ENCODE measurements at regions not wholly inside any gene's neighbourhood (a gene's known extent, or its start where the extent isn't known, plus 50 kb on each side); places are given as distances from the start of the nearest gene placed in this dataset.

DNA sequence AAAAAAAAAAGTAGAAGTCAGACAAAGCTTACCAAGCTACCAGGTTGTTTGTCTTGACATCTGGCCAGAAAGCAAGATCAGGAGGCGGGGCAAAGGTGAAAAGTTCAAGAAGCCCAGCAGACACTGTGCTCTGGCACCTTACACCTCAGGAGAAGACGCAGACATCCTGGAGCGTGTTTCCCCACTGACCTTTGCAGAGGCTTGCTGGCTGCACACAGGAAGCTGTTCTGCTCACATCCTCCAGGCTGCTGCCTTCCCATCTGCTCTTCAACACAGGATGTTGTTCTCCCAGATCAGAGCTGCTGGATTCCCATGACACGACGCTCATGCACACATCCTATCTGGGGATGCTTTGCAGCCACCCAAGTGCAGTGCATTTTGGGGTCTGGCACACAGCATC is 174.4 kb upstream of the KIAA1217 start:
- Histone ChIP-seq H3K4me2 (ENCODE audit: low read length) (no peak overlapping the region), H3K9me2 (ENCODE audit: insufficient read depth, low read length) (no peaks in the 10 kb centered on the region), H3K79me2 (ENCODE audit: insufficient read depth, low read depth, low read length) (no peaks in the 10 kb centered on the region), H3K9me3 (ENCODE audit: low read length) (no peaks in the 10 kb centered on the region), H3K36me3 (ENCODE audit: insufficient read depth, low read length) (no peaks in the 10 kb centered on the region), H4K20me1 (ENCODE audit: insufficient read depth, low read length) (no peaks in the 10 kb centered on the region), H2AFZ (ENCODE audit: low read length) (no peak overlapping the region), H3K4me1 (ENCODE audit: insufficient read depth, low read length, poor library complexity, severe bottlenecking) (no peaks in the 10 kb centered on the region), H3K4me3 (ENCODE audit: low read depth, low read length, poor library complexity, severe bottlenecking) (no peak overlapping the region), H3K27ac (ENCODE audit: low read depth, low read length, poor library complexity, severe bottlenecking) (no peak overlapping the region)
- intact Hi-C loops (cut with micrococcal nuclease; ENCODE audit: unreplicated experiment): no loop called here
- DNase-seq (ENCODE audit: low spot score): no peak
- no TSS peak for BruUV-seq (replicated peaks)
- CTCF ChIA-PET (ENCODE audit: unreplicated experiment): no interaction called here
- POLR2A ChIA-PET: no interaction called here
- TF ChIP-seq, protein P1, sequence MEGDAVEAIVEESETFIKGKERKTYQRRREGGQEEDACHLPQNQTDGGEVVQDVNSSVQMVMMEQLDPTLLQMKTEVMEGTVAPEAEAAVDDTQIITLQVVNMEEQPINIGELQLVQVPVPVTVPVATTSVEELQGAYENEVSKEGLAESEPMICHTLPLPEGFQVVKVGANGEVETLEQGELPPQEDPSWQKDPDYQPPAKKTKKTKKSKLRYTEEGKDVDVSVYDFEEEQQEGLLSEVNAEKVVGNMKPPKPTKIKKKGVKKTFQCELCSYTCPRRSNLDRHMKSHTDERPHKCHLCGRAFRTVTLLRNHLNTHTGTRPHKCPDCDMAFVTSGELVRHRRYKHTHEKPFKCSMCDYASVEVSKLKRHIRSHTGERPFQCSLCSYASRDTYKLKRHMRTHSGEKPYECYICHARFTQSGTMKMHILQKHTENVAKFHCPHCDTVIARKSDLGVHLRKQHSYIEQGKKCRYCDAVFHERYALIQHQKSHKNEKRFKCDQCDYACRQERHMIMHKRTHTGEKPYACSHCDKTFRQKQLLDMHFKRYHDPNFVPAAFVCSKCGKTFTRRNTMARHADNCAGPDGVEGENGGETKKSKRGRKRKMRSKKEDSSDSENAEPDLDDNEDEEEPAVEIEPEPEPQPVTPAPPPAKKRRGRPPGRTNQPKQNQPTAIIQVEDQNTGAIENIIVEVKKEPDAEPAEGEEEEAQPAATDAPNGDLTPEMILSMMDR (conservative IDR thresholded peaks at IDR 0.05; ENCODE audit: low read length): no peak
- TF ChIP-seq EZH2phosphoT487 (IDR thresholded peaks at IDR 0.05; ENCODE audit: borderline replicate concordance, low read depth, low read length): no peak

DNA sequence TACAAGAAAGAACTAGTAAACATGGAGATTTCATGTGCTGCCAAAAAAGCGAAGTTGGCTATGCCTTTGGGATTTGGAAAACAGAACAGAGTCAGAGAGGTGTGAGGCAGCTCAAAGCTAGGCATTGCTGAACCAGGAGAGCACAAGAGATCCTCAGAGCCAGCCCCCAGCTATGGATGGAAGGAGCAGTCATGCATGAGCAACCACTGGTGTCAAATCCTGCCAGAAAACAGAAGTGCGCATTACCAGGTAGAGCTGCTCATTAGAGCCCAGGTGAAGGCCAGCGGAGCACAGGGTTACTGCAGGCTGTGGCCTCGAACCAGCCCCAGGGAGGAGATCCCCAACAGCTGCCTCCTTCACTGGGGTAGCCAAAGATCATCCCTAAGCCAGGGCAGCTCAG is 173.2 kb upstream of the KIAA1217 start:
- intact Hi-C loops (cut with micrococcal nuclease; ENCODE audit: unreplicated experiment): no loop called here
- Histone ChIP-seq H3K9me3 (ENCODE audit: low read length) (no peaks in the 10 kb centered on the region), H3K36me3 (ENCODE audit: insufficient read depth, low read length) (no peaks in the 10 kb centered on the region), H3K9me2 (ENCODE audit: insufficient read depth, low read length) (no peaks in the 10 kb centered on the region), H3K79me2 (ENCODE audit: insufficient read depth, low read depth, low read length) (no peaks in the 10 kb centered on the region), H2AFZ (ENCODE audit: low read length) (no peak overlapping the region), H4K20me1 (ENCODE audit: insufficient read depth, low read length) (no peaks in the 10 kb centered on the region), H3K4me2 (ENCODE audit: low read length) (no peak overlapping the region), H3K27ac (ENCODE audit: low read depth, low read length, poor library complexity, severe bottlenecking) (no peak overlapping the region), H3K4me1 (ENCODE audit: insufficient read depth, low read length, poor library complexity, severe bottlenecking) (no peaks in the 10 kb centered on the region), H3K4me3 (ENCODE audit: low read depth, low read length, poor library complexity, severe bottlenecking) (no peak overlapping the region)
- ChIA-PET CTCF (ENCODE audit: unreplicated experiment) (no interaction called here), POLR2A (no interaction called here)
- TF ChIP-seq, protein P1 (conservative IDR thresholded peaks at IDR 0.05; ENCODE audit: low read length): no peak
- TF ChIP-seq EZH2phosphoT487 (IDR thresholded peaks at IDR 0.05; ENCODE audit: borderline replicate concordance, low read depth, low read length): no peak
- no peak for DNase-seq (ENCODE audit: low spot score)
- no TSS peak for BruUV-seq (replicated peaks)

DNA sequence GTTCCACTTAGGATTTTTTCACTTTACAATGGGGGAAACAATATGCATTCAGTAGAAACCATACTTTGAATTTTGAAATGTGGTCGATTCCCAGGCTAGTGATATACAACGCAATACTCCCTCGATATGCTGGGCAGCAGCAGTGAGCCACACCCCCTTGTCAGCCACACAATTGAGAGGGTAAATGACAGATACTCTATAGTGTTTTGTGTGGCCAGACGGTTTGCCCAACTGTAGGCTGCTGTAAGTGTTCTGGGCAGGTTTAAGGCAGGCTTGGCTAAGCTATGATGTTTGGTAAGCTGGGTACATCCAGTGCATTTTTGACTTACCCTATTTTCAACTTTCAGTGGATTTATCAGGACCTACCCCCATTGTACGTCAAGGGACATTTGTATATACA is 169.6 kb upstream of the KIAA1217 start:
- no peaks in the 10 kb centered on the region for H3K4me1 ChIP-seq (ENCODE audit: insufficient read depth, low read length, poor library complexity, severe bottlenecking)
- H3K79me2 ChIP-seq (ENCODE audit: insufficient read depth, low read depth, low read length): no peaks in the 10 kb centered on the region
- H3K4me2 ChIP-seq (ENCODE audit: low read length): no peak overlapping the region
- POLR2A ChIA-PET: no interaction called here
- H4K20me1 ChIP-seq (ENCODE audit: insufficient read depth, low read length): no peaks in the 10 kb centered on the region
- no TSS peak for BruUV-seq (replicated peaks)
- no peak for TF ChIP-seq EZH2phosphoT487 (IDR thresholded peaks at IDR 0.05; ENCODE audit: borderline replicate concordance, low read depth, low read length)
- TF ChIP-seq, protein P1 (conservative IDR thresholded peaks at IDR 0.05; ENCODE audit: low read length): no peak
- H3K27ac ChIP-seq (ENCODE audit: low read depth, low read length, poor library complexity, severe bottlenecking): no peak overlapping the region
- H3K9me2 ChIP-seq (ENCODE audit: insufficient read depth, low read length): no peaks in the 10 kb centered on the region
- no peak overlapping the region for H3K4me3 ChIP-seq (ENCODE audit: low read depth, low read length, poor library complexity, severe bottlenecking)
- no peak overlapping the region for H2AFZ ChIP-seq (ENCODE audit: low read length)
- no peak for DNase-seq (ENCODE audit: low spot score)
- H3K9me3 ChIP-seq (ENCODE audit: low read length): no peaks in the 10 kb centered on the region
- CTCF ChIA-PET (ENCODE audit: unreplicated experiment): no interaction called here
- no peaks in the 10 kb centered on the region for H3K36me3 ChIP-seq (ENCODE audit: insufficient read depth, low read length)
- intact Hi-C loops (cut with micrococcal nuclease; ENCODE audit: unreplicated experiment): no loop called here

Data from OCI-LY7 (cell line).